Activated CD8-positive, alpha-beta memory T cell treated with anti-CD3 and anti-CD28 coated beads for 48 hours (primary cell): ENCODE measurements at regions not wholly inside any gene's neighbourhood (a gene's known extent, or its start where the extent isn't known, plus 50 kb on each side); places are given as distances from the start of the nearest gene placed in this dataset.

Experiments
- DNase-seq, 3 experiments: peaks; one replicate each; pipeline ENCODE4 v3.0.0-alpha.2; 2020; ENCODE audit warnings: low read depth in 2 of 3, low spot score in 2 of 3

DNA sequence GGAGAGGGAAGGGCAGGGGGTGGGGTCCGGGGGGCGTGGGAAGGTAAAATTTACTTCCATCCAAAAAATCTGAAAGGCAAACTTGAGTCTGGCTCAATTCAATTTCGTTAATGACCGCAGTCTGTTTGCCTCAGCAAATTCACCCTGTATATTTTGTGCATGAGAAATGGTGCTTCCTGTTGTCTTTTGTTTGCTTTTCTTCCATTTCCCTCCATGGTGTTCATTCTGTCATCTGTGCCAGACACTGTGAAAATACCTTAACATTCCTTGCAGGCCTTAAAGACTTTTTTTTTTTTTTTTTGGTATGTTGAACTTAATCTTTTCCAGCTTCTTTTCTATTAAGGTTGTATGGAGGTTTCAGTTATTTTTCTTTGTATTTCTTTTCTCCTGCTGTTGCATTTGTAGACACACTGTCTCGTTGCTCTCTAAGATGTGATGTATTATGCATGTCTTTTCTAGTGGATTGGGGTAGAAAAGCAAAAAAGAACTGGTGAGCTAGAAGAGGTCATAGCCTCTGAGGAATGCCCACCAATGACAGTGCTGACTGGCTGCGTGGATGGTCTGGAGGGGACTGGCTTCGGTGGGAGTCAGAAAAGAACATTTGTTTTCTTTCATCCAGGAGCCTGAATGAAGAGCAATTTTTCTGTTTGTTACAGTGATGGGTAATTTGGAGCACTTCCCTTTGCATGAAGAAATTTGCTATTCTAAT, 585.0 kb upstream of the MAP3K7 start:
- no peak for DNase-seq

DNA sequence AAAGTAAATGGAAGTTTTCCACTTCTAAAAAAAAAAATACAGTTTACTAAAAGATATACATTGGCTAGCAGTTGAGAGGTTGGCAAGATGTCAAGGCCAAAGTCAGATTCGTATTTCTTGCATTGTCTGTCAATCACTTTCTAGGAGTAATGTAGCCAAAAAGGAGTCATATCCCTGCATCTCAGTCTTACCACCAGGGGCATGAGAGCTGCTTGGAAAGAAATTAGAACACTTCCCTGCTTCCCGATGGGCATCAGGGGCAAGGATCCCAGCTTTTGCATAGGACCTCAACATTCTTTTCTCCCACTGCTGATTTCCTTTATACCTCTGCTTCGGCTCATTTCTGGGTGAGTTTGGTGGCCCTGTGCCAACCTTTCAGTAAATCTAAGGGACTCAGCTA, 581.0 kb upstream of the MAP3K7 start:
- DNase-seq, result no peak

DNA sequence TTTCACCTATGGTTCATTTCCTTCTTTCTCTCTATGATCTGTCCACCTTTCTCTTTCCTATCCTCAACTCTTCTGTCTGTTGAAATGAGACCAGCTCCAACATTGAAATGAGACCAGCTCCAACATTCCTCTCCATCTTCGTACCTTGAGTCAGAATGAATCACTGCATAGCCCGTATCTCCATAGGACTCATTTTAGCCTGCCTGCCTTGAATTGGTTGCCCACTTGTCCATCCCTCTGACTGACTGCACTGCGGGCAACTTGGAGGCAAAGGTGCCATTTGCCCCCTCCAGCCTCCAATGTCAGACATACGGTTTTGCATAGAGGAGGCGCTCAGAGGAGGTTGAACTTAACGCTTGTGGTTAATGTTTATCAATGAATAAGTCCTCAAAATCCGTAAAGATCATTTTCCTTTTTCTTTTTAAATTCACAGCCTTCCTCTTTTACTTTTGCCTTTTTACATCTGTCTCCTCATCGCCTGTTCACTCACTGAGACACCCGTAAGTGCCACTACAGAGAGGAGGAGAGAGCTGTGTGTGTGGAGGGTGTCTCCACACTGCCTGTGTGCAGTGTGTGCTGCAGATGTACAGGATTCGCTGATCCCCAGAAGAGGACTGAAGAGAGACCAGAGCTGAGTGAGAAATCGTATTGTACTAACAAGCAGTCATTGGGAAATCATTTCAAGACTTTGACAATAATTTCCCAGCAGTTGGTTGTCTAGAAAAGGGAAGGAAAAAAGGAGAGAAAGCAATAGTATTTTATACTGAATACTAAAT, 579.6 kb upstream of the MAP3K7 start:
- no peak for DNase-seq

DNA sequence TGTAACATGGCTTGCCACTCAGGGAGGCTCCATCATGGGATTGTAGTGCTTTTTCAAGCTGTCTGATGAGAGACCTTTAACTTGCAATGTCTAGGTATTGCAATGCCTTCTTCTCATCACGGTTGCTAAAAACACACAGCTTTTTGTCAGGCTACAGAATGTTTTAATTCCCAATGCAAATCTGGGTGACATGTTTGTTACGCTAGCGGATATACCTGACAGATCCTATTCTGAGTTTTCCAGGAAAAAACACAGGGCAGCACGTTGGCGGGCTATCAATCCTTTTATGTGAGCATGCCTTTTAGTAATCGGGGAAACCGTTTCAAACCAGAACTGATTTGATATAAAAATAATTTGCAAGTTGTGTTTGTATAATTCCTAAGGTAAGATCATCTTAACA, 577.2 kb upstream of the MAP3K7 start:
- DNase-seq, result no peak

DNA sequence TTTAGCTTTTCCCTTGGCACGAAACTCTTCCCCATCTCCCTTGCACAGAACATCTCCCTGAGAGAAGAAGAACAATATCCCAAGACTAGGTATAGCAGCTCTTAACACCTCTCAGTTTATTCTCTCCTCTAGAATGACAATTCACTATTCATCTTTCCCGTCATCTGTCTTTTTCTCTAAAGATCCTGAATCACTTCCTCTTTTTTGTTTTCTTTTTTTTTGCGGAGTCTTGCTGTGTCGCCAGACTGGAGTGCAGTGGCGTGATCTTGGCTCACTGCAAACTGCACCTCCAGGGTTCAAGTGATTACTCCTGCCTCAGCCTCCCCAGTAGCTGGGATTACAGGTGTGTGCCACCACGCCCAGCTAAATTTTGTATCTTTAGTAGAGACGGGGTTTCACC, 574.4 kb upstream of the MAP3K7 start:
- DNase-seq, result no peak

DNA sequence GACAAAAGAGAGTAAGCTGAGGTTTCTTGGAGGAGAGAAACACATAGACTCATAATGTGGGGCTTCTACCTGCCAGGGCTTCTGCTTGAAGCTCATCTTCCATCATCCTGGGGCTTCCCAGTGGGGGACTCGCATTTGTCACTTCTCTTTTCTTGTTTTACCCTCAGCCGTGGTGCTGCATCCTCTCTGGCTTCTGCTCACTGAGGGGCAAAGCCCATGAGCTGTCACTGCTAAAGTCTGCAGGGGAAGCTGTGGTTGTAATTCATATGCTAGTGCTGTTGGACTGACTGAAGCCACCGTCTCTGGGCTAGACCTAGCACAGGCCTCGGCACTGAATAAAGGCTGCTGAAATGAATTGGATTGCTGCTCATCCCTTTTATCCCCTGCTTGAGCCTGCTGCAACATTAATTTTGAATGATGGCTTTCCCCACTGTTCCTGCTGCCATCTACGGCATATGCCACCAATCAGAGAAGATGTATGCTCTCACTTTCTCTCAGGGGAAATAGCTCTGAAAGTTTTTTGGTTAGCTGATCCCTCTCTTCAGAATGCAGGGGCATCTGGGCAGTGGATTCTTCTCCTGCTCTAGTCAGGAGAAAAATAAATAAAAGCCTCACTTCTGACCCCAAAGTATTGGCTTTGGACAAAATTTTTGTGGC, 568.4 kb upstream of the MAP3K7 start:
- no peak for DNase-seq

DNA sequence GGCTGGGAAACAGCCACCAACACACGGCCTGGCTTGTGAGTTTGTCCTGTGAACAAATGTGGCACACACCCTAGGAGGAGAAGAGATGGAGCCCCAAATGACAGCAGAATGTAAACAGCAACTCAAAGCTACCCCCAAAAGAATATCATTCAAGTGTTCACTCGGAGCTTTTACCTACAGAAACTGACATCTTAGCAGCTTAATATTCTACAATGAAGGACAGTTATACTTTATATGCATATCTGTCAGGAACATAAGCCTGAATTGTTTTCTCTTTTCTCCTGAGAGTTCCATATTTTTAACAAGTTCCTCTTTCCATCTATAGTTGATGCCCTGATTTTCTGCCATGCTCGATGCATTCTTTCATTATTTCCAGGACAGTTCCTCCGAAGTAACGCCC, 566.0 kb upstream of the MAP3K7 start:
- no peak for DNase-seq

DNA sequence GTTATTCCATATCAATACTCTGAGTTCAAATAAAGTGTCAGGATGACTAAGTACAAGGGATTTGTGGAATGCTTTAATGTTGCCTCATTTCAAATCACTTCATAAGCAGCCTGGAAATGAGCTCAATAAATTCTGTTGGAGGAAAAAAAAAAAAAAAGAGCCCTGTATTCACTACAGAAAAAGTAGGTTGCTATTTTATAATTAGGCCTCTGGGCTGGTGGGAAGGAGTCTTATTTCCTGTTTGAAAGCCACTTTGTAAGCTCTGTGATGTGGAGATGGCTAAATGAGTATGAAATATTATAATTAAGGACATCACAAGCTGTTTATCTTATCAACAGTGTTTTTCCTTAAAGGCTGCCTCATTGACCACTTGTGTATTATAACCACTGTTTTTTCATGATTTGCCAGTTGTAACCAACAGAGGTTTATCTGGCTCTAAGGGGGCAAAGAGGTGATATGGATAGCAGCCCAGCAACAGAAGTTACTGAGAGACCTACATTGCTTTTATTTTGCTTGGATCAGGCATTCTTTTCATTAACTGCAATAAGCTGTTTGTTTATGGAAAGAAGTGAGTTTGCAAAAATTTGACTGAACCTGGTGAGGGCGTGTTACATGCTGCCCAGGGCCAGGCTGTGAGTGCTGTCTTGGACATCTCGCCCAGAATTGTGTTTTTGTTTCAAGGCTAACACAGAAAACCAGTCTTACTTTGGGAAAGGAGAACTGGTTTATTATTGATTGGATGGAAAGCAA, 563.3 kb upstream of the MAP3K7 start:
- DNase-seq, result no peak

DNA sequence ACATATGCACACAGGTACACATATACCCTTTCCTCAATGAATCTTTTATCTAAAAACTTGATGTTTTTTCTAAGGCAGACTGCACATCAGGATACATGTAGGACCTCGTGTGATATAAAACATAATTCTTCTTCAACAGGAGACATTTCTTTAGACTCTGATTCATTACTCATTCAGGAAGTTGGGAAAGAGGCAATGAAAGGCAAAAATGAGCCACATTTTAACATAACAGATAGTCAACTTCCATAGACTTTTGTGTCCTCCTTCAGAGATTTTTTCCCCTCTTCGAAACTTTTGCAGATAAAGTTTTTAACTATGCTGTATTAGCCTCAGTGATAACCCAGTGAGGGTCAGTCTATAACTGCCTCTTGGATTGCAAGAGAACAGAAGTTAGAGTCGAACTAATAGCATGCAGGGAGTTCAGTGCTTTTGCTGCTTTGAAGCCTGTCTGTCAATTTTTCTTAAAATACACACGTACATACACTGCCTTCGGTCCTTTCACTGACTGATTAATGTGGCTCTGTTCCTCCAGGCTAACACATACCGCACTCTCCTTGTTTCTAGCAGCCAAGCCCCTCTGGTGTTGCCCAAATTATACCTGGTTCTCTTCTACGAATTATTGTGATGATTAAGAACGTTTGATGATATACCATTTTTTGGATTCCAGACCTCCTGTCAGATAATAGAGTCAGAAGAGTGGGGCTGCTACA, 562.5 kb upstream of the MAP3K7 start:
- no peak for DNase-seq

DNA sequence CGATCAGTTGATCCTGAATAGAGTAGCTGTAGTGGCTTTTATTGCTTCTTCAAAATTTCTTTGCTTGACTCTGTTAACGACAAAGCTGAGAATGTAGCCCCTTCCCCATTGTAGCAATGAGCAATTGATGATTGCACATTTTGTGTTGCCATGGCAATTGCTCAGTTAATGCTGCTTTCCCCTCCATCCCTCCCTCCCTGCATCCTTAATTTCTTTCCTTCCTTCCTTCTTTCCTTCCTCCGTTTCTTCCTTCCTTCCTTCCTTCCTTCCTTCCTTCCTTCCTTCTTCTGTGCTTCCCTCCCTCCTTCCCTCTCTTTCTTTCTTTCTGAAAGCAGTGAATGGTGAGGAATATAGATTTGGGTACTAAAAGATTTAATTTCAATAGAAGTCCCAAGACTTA, 557.3 kb upstream of the MAP3K7 start:
- no peak for DNase-seq

DNA sequence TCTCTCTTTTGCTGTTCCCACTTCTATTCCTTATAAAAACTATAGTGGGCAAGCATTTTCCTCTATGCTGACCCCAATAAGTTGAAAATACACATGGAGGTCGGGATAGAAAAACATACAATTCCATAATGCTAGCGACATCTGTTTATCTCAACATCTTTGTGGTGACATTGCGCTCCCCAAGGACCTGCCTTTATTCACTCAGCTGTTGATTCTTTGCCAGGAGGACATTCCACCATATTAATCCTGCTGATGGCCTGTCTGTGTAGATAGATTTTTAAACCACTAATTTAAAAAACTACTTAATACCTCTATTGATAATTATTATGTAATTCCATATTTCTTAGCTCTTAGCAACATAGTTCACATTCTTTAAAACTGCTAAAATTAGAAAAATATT, 555.3 kb upstream of the MAP3K7 start:
- DNase-seq, result no peak

DNA sequence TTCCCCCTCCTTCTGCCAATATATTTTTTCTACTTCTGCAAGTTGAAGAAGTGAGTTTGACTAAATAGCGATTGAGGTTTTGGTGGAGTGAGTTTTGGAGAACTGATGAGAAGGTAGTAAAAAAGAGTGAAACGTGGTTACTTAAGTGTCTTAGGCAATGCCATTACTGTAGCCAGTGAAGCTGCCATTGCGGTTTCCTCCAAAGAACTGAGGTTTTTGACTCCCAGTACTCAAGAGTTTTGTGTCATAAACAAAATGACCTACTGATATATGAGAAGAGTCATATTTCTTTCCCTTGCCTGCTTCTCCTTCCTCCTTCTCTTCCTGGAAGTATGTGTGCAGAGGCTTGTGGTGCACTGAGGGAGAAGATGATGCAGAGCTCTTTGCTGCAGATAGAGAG, 554.5 kb upstream of the MAP3K7 start:
- DNase-seq, result no peak

DNA sequence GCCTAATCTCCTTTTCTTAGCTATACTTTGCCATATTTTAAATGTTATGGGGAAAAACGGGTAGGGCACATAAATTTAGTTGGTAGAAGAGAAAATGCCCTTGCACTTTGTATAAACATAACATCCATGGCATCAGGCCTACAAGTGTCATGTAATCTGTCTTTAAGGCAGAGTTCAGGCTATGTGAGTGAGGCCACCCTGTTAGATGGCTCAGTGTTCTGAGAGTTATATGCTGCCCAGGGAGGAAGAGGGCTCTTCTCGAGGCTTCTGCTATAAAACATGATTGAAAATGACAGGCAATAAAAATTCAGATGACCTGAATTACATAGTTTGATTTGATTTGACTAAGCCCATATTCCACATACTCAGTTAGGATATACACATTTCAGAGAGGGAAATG, 553.6 kb upstream of the MAP3K7 start:
- no peak for DNase-seq

DNA sequence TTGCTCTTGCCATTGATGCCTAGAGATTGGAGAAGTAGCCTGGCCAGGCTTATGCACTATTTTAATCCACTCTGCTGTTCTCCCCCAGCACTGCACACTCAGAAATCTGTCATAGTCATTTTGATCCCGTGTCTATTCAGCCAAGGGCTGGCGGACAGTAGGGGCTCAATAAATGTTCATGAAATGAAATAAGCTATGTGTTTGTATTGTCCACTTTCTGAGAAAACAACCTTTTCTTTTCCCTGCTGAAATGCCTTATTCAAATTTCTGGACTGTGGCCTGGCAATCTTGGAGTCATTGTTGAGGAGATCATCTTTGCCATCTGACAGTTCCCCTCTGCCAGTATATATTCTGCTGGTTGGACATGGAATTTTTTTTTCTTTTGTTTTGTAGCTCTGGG, 550.4 kb upstream of the MAP3K7 start:
- DNase-seq, result no peak

DNA sequence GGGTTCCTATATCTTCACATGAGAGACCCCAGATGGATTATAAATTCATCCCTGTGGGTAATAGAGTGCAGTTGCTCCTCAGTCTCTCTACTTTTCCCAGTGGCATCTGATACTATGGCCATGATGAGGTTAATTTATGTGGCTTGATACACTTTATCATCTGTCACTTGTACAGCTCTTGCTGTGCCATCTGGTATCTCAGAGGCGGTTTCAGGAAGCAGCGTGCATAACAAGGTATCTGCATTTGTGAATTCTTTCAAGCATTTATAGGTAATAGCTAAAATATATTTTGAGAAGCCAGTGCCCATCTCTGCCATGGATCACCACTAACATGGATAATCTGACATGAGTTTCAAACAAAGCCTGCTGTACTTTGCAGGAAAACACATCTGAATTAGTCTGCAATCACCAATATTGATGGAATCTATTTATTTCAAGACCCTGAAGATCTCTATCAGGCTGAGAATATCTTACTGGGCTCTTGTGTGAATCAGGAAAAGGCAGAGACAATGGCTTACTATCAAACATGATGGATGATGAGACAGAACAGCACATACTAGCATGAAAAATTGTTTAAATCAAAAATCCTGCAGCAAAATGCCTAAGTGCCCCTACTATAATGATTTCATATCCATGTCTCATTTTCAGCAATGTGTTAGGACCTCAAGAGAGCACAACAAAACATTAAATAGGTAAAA, 548.7 kb upstream of the MAP3K7 start:
- DNase-seq, result no peak

DNA sequence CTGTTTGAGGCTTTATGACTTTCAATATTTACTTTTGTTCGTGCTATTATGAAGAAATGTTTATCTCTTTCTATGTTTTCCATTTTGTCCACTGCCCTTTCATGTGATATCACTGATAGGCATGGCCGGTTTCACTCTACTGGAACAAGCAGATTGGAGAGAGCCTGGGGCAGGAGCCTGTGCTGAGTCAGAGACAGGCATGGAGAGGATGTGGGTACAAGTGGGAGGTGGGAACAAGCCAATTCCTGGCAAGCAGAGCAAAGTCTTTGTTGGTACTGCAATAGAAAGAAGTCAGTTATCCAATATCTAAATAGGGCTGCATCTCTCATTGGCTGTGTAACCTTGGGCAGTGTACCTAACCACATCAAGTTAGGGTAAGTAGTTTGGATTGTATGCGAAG, 545.6 kb upstream of the MAP3K7 start:
- DNase-seq, result no peak

DNA sequence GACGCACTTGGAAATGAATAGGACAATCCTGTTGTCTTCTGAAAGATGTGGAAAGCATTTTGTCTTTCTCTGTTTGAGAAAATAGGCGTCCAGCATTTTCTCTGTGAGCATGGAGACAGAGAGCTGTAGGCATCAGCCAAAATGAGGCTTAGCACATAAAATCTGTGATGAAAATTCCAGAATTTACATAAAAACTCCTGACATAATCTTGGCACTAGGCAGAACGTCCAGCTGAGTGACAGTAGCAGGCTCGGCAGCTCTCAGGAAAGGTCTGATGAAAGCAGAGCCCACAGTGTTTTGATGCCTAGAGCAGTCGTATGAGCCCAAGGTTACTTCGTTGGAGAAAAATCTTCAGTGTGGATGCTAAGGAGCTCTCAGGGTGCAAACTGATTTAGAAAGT, 543.3 kb upstream of the MAP3K7 start:
- DNase-seq, result no peak

DNA sequence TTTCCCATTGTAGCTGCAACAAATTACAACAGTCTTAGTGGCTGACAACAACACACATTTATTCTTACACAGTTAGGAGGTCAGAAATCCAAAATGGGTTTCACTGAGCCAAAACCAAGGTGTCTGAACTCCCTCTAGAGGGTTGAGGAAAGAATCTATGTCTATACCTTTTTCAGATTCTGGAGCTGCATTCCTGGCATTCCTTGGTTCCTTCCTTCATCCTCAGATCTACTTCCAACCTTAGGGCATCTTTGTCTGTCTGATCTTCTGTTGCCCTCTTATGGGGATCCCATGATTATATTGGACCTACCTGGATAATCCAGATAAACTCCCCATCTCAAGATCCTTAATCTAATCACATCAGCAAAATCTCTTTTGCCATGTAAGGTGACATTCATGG, 540.9 kb upstream of the MAP3K7 start:
- DNase-seq, result no peak

DNA sequence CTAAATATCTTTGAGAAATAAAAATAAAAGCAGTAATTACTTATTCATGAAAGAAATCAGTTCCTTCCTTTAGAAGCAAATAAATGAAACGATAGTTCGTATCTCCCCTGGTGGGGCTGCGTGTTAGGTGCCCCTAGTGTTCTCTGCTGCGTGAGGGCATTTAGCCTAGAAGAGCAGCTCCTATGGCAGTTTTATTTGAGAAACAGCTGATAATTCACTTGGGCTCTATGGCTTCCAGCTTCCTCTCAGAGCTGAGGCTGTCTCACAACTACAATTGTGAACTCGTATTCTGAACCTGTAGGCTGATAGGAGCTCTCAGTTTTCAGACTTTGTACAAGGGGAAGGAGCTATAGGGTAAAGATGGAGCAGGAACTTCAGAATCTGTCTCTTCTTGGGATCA, 540.0 kb upstream of the MAP3K7 start:
- no peak for DNase-seq

DNA sequence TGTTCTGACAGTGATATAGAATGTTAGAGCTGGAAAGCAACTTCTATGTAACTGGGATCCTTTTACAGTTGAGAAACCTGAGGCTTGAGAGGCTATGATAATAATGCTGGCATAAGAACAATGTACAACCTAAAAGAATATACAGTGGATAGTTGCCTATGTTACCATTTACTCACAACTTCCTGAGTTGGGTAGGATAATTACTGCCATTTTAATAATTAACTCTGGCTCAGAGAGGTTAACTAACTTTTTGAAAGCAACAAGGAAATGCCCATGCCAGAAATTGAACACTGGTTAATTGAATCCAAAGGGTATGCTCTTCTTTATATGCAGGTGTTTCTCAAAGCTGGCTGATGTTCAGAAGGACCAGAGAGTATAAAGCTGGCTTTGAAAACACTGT, 530.7 kb upstream of the MAP3K7 start:
- no peak for DNase-seq
